WTC11 (cell line): ENCODE measurements at regions not wholly inside any gene's neighbourhood (a gene's known extent, or its start where the extent isn't known, plus 50 kb on each side); places are given as distances from the start of the nearest gene placed in this dataset.

Experiments
- CREB1 ChIP-seq: sonication (generic); formaldehyde crosslinking; IDR thresholded peaks from 2 replicates; pipeline ENCODE4 v1.8.0; 2023; ENCODE audit warnings: mild to moderate bottlenecking, missing genetic modification reagents
- CTCF ChIP-seq: fragments of 200-600 bp; IDR thresholded peaks from 2 replicates; pipeline ENCODE4 v1.8.0; 2022; ENCODE audit warnings: antibody characterized with exemption
- FOXK1 ChIP-seq: sonication (generic); formaldehyde crosslinking; IDR thresholded peaks from 2 replicates; pipeline ENCODE4 v1.8.0; 2022; ENCODE audit warnings: mild to moderate bottlenecking, moderate library complexity, missing genetic modification reagents
- GABPB1 ChIP-seq: sonication (generic); formaldehyde crosslinking; IDR thresholded peaks from 2 replicates; pipeline ENCODE4 v1.8.1; 2023; ENCODE audit warnings: mild to moderate bottlenecking, missing genetic modification reagents
- NR1H2 ChIP-seq: sonication (generic); formaldehyde crosslinking; IDR thresholded peaks from 2 replicates; pipeline ENCODE4 v1.9.0; 2021; ENCODE audit warnings: mild to moderate bottlenecking, moderate library complexity, missing genetic modification reagents
- SP1 ChIP-seq: sonication (generic); formaldehyde crosslinking; conservative IDR thresholded peaks from 2 replicates; pipeline ENCODE4 v1.8.1; 2022; ENCODE audit warnings: missing genetic modification reagents
- TCF7 ChIP-seq: sonication (generic); formaldehyde crosslinking; IDR thresholded peaks from 2 replicates; pipeline ENCODE4 v1.8.0; 2022; ENCODE audit warnings: mild to moderate bottlenecking, low read depth, missing genetic modification reagents, moderate library complexity
- TF ChIP-seq, protein P1 (sequence below): sonication (generic); formaldehyde crosslinking; IDR thresholded peaks from 2 replicates; pipeline ENCODE4 v1.8.0; 2022; ENCODE audit warnings: mild to moderate bottlenecking, missing genetic modification reagents
- TF ChIP-seq, protein P2 (sequence below): sonication (generic); formaldehyde crosslinking; IDR thresholded peaks from 2 replicates; pipeline ENCODE4 v1.8.0; 2023; ENCODE audit warnings: missing genetic modification reagents, mild to moderate bottlenecking, borderline replicate concordance

DNA sequence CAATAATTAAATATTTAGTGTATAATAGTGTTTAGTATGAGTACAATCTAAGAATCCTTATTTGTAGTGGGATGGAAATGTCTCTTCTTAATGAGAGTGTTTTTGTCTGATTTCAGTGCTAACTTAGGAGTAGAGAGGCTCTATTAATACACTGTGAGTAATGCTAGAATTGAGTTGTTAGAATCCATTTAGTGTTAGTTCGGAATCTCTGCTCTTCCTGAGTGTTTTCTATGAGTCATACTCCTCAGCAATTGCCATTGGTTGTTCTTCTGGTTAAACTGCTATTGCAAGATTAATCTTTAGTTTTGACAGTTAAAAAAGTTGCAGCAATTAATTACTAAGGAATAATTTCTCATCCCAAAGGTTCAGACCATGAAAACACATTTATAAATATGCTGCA, 828.6 kb upstream of the POU3F3 start:
- TF ChIP-seq GABPB1 (CRISPR knock-in tag) = no peak
- no peak for TF ChIP-seq SP1
- TF ChIP-seq CTCF = no peak
- TF ChIP-seq, protein P1, sequence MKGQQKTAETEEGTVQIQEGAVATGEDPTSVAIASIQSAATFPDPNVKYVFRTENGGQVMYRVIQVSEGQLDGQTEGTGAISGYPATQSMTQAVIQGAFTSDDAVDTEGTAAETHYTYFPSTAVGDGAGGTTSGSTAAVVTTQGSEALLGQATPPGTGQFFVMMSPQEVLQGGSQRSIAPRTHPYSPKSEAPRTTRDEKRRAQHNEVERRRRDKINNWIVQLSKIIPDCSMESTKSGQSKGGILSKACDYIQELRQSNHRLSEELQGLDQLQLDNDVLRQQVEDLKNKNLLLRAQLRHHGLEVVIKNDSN (CRISPR knock-in tag) = no peak
- TF ChIP-seq NR1H2 (CRISPR knock-in tag) = no peak
- TF ChIP-seq, protein P2, sequence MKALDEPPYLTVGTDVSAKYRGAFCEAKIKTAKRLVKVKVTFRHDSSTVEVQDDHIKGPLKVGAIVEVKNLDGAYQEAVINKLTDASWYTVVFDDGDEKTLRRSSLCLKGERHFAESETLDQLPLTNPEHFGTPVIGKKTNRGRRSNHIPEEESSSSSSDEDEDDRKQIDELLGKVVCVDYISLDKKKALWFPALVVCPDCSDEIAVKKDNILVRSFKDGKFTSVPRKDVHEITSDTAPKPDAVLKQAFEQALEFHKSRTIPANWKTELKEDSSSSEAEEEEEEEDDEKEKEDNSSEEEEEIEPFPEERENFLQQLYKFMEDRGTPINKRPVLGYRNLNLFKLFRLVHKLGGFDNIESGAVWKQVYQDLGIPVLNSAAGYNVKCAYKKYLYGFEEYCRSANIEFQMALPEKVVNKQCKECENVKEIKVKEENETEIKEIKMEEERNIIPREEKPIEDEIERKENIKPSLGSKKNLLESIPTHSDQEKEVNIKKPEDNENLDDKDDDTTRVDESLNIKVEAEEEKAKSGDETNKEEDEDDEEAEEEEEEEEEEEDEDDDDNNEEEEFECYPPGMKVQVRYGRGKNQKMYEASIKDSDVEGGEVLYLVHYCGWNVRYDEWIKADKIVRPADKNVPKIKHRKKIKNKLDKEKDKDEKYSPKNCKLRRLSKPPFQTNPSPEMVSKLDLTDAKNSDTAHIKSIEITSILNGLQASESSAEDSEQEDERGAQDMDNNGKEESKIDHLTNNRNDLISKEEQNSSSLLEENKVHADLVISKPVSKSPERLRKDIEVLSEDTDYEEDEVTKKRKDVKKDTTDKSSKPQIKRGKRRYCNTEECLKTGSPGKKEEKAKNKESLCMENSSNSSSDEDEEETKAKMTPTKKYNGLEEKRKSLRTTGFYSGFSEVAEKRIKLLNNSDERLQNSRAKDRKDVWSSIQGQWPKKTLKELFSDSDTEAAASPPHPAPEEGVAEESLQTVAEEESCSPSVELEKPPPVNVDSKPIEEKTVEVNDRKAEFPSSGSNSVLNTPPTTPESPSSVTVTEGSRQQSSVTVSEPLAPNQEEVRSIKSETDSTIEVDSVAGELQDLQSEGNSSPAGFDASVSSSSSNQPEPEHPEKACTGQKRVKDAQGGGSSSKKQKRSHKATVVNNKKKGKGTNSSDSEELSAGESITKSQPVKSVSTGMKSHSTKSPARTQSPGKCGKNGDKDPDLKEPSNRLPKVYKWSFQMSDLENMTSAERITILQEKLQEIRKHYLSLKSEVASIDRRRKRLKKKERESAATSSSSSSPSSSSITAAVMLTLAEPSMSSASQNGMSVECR (CRISPR knock-in tag) = no peak
- TF ChIP-seq FOXK1 (CRISPR knock-in tag) = no peak
- no peak for TF ChIP-seq CREB1
- TF ChIP-seq TCF7 (CRISPR knock-in tag) = no peak
